HG02759 (cell line): ENCODE measurements at regions not wholly inside any gene's neighbourhood (a gene's known extent, or its start where the extent isn't known, plus 50 kb on each side); places are given as distances from the start of the nearest gene placed in this dataset.

Experiments used
- ATAC-seq: cut with Tn5 transposase; IDR thresholded peaks from one replicate; pipeline ENCODE4 v1.9.1; 2021; ENCODE audit warnings: mild to moderate bottlenecking, moderate library complexity; ENCODE audit not compliant: unreplicated experiment

- no peak for ATAC-seq
These were observed 677.8 kb downstream of the TAF11L14 start for GRCh38 chr5:18312016-18312415.

GRCh38 chr5:18314192-18314778 is 680.0 kb downstream of the TAF11L14 start:
- ATAC-seq = no peak

GRCh38 chr5:18321262-18321942 is 687.1 kb downstream of the TAF11L14 start:
- ATAC-seq = no peak

- no peak for ATAC-seq
These were observed 689.6 kb downstream of the TAF11L14 start for GRCh38 chr5:18323891-18324290.

GRCh38 chr5:18325431-18325830 is 691.2 kb downstream of the TAF11L14 start:
- ATAC-seq = no peak

- no peak for ATAC-seq
These were observed 695.1 kb downstream of the TAF11L14 start for GRCh38 chr5:18329328-18329727.

GRCh38 chr5:18333841-18334240 is 699.6 kb downstream of the TAF11L14 start:
- no peak for ATAC-seq

- no peak for ATAC-seq
These were observed 700.7 kb downstream of the TAF11L14 start for GRCh38 chr5:18334949-18335348.

- ATAC-seq = no peak
These were observed 720.6 kb downstream of the TAF11L14 start for GRCh38 chr5:18354828-18355227.

GRCh38 chr5:18357486-18357885 is 723.2 kb downstream of the TAF11L14 start:
- no peak for ATAC-seq

GRCh38 chr5:18366234-18366633 is 732.0 kb downstream of the TAF11L14 start:
- ATAC-seq = no peak

GRCh38 chr5:18370531-18370930 is 736.3 kb downstream of the TAF11L14 start:
- ATAC-seq = no peak

GRCh38 chr5:18375641-18376040 is 741.4 kb downstream of the TAF11L14 start:
- ATAC-seq = no peak

- ATAC-seq = no peak
These were observed 743.8 kb downstream of the TAF11L14 start for GRCh38 chr5:18378066-18378465.

- ATAC-seq = no peak
These were observed 744.9 kb downstream of the TAF11L14 start for GRCh38 chr5:18379189-18379588.

GRCh38 chr5:18380729-18381362 is 746.6 kb downstream of the TAF11L14 start:
- no peak for ATAC-seq

GRCh38 chr5:18393565-18394442 is 759.5 kb downstream of the TAF11L14 start:
- ATAC-seq = peak; percentile 82

GRCh38 chr5:18394443-18394804 is 760.2 kb downstream of the TAF11L14 start:
- ATAC-seq = peak; percentile 11

- no peak for ATAC-seq
These were observed 761.2 kb downstream of the TAF11L14 start for GRCh38 chr5:18395126-18396110.

GRCh38 chr5:18397371-18397770 is 763.1 kb downstream of the TAF11L14 start:
- ATAC-seq = no peak
